ENCODE measurements at regions not wholly inside any gene's neighbourhood (a gene's known extent, or its start where the extent isn't known, plus 50 kb on each side); places are given as distances from the start of the nearest gene placed in this dataset.

DNA sequence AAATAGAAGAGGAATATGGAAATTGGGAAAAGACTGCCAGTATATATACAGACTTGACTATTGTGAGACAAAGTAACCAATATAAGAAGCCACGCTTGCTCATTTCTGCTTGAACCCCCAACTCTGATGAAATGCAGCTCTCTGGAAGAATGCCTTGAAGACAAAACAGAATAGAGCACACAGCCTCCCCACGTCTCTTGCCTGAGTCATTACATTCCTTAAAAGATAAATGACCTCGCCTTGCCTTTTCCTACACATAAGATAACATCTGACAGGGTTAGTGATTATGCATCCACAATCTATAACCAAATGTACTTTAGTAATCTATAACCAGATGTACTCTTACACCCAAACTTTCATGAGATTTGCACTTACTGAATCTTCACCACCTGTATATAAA is 141.1 kb upstream of the EEF1E1 start:
- TF ChIP-seq, protein P1, sequence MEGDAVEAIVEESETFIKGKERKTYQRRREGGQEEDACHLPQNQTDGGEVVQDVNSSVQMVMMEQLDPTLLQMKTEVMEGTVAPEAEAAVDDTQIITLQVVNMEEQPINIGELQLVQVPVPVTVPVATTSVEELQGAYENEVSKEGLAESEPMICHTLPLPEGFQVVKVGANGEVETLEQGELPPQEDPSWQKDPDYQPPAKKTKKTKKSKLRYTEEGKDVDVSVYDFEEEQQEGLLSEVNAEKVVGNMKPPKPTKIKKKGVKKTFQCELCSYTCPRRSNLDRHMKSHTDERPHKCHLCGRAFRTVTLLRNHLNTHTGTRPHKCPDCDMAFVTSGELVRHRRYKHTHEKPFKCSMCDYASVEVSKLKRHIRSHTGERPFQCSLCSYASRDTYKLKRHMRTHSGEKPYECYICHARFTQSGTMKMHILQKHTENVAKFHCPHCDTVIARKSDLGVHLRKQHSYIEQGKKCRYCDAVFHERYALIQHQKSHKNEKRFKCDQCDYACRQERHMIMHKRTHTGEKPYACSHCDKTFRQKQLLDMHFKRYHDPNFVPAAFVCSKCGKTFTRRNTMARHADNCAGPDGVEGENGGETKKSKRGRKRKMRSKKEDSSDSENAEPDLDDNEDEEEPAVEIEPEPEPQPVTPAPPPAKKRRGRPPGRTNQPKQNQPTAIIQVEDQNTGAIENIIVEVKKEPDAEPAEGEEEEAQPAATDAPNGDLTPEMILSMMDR (IDR thresholded peaks at IDR 0.05), result no peak
- TF ChIP-seq POLR2A (IDR thresholded peaks at IDR 0.05), result no peak
